Transverse colon (tissue), 4 donors: ENCODE measurements at regions not wholly inside any gene's neighbourhood (a gene's known extent, or its start where the extent isn't known, plus 50 kb on each side); places are given as distances from the start of the nearest gene placed in this dataset.
"Not testable (repeated sequence)": the region's sequence is repeated elsewhere in the genome, so short reads cannot be mapped to it uniquely, and the experiment has no call there.

Experiments
- CTCF ChIP-seq, 5 experiments: fragments of 200-600 bp in 3 of 5; fragments of 450-650 bp in 2 of 5; sonication (generic) in 3 of 5; IDR thresholded peaks; 1 replicate in 2 of 5; 2 replicates in 3 of 5; pipeline ENCODE4 v1.5.1; 2016 to 2017; ENCODE audit warnings: antibody characterized with exemption in 5 of 5, inconsistent platforms in 3 of 5, mild to moderate bottlenecking in 2 of 5, moderate library complexity in 1 of 5
- EP300 ChIP-seq: sonication (generic); formaldehyde crosslinking; IDR thresholded peaks from one replicate; pipeline ENCODE4 v1.6.1; 2017; ENCODE audit warnings: antibody characterized with exemption, low read depth
- POLR2A ChIP-seq: fragments of 450-650 bp; IDR thresholded peaks from one replicate; pipeline ENCODE4 v1.6.1; 2016; ENCODE audit warnings: antibody characterized with exemption, mild to moderate bottlenecking, moderate library complexity
- POLR2AphosphoS5 ChIP-seq, 3 donors: sonication (generic); formaldehyde crosslinking; IDR thresholded peaks; one replicate each; pipeline ENCODE4 v1.6.1; 2016; ENCODE audit warnings: antibody characterized with exemption in 3 of 3

GRCh38 chr5:23907-24306, 68.1 kb upstream of the PLEKHG4B start:
- not testable (repeated sequence) for TF ChIP-seq CTCF (IDR thresholded peaks at IDR 0.05); POLR2AphosphoS5 (IDR thresholded peaks at IDR 0.05); POLR2A; EP300
